HL-60/S4 treated with retinoic acid at 250 ng/mL for 4 days and 3 days (cell line): ENCODE measurements at regions not wholly inside any gene's neighbourhood (a gene's known extent, or its start where the extent isn't known, plus 50 kb on each side); places are given as distances from the start of the nearest gene placed in this dataset.
"Not testable (repeated sequence)": the region's sequence is repeated elsewhere in the genome, so short reads cannot be mapped to it uniquely, and the experiment has no call there.

Experiments
- in situ Hi-C: fragments of 300-500 bp; cut with MboI; formaldehyde crosslinking; loops from 2 replicates; pipeline ENCODE4 v1.7.0; 2022; ENCODE audit warnings: low sequenced_read_pairs

DNA sequence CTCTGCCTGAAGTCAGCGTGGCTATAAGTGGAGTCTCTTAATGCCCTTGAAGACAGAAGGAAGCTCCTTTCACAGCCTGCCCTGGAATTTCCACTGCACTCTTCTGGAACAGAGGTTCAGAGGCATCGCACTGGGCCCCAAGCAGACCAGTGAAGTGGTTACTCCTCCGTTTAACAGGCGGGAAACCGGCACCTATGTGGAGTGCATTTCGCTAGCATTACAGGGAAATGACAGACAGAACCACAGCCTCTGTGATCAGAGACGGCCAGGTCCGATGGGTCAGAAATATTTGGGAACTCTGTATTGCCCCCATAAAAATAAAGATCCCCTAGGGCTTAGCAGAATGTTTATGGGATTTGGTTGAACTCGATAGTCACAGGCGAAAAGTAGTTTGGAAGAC lies 406.9 kb upstream of the PRKCQ start:
- in situ Hi-C loops, result no loop called here

DNA sequence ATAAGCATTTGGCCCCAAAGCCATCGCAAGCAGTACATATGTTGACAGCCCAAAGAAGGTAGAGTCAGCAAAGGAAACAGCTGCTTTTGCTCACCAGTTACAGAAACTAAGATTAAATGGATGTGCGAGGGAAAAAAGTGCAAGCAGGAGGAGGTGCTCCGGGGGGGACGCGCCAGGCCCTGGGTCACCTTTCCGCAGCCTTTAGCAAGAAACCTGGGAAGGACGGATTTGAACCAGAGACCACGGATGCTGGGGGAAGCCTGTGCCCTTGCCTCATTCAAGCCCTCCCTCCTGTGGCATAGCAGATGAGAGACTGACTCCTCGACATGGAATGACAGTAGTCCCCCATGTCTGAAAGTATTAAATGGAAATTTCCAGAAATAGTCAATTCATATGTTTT lies 405.6 kb upstream of the PRKCQ start:
- in situ Hi-C loops, result no loop called here

DNA sequence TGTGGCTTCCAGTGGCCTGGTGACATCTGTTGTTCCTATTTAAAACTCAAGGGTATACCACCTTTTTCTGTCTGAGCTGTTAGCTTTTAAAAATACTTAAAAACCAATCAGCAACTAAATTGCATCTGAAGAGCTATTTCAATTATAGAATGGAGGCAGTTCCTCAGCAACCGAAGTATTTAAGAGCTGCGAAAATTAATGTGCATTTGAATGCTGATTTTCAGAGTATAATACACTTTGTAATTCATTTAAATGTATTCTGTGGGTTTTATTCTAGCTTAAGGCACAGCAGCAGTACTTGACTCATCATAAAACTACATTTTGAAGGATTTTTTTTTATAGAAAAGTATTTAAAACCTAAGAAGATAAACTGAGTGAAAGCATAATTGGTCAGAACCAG lies 404.9 kb upstream of the PRKCQ start:
- in situ Hi-C loops, result no loop called here

DNA sequence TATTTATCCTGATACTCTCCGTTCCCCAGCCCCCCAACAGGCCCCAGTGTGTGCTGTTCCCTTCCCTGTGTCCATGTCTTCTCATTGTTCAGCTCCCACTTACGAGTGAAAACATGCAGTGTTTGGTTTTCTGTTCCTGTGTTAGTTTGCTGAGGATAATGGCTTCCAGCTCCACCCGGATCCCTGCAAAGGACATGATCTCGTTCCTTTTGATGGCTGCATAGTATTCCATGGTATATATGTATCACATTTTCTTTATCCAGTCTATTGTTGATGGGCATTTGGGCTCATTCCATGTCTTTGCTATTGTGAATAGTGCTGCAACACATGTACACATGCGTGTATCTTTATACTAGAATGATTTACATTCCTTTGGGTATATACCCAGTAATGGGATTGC lies 403.9 kb upstream of the PRKCQ start:
- in situ Hi-C loops, result not testable (repeated sequence)

DNA sequence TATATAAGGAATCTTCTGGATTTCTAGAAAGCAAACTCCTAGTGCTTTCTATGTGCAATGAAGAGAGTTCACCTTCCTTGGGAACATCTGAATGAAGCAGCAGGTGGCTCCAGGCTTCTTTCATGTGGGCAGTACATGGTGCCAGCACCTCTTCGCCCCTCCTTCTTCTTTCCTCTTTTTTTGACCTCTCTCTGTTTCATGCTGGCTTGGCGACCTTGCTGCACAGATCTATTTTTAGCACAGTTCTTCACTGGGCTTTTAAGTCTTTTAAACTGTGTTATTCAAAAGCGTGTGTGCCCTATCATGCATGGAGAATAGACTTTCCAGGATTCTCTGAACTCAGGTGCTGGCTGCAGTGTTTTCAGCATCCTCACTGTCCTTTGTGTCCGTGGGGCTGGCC lies 400.3 kb upstream of the PRKCQ start:
- in situ Hi-C loops, result no loop called here

DNA sequence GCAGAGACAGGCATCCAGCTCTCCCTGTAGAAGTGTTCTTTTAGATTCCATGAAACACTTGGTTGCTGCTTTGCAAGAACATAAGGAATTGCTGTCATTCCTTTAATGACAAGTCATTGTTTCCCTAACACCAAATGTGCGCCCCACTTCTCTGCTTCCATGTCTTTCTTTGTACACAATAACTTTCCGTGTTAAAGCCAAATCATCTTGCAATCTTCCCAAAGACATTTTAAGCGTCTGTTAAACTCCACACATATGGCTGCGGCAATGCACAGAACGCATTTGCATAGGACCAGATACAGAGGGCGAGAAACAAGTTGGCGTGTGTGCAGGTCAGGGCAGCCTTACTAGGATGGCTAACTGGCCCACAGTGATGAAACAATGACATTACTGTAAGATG lies 399.3 kb upstream of the PRKCQ start:
- in situ Hi-C loops, result no loop called here

DNA sequence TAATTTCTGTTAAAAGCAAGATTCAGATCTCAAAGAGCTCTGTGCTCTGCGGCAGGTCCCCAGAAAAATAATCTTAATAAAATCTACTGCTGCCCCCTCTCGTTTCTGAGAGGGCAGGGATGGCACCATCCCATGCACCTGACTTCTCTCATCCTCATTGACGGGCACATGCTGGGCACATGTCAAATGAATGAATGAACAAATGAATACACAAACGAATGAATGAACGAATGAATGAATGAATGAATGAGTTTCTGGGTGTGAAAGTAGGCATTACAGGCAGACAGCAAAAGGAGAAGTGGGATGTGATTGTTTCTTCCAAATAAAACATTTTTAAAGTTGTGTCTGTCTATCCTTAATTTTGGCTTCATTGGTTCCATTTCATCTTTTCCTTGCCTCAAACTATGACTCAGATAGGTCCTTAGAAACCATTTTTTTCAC lies 398.1 kb upstream of the PRKCQ start:
- in situ Hi-C loops, result no loop called here

DNA sequence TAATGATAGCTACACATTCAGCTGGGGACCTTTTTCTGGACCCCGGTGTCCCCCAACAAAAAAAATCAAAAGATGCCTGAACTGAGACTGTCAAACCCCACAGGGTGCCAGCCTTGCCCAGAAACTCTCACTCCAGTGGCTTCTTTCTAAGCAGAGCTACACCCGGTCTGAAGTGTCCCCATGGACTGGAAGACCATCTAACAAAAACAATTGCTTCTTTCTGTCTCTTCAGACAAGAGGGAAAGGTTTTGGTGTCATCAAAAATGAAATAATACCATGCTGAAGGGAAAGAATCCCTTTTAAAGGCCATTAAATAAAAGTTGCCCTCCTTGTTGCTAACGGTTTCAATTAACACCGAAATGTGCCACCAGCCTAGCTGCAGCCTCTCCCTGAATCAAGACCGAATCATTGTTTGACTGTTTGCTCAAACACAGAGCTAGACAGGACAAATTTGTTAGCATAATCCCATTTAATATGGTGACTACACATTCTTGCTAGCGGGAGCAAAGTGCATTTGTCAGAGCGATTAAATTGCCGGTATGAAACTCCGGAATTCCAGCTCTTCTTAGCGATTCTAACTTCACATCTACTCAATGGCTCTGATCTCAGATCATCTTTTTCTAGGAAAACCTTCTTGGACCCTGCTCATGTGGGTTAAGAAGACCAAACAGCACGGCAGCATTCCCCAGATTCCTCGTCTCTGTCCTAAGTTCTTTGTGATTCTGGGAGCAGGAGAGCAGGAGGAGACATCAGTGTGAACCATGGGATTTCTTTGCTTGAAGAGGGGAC lies 397.5 kb upstream of the PRKCQ start:
- in situ Hi-C loops, result no loop called here

DNA sequence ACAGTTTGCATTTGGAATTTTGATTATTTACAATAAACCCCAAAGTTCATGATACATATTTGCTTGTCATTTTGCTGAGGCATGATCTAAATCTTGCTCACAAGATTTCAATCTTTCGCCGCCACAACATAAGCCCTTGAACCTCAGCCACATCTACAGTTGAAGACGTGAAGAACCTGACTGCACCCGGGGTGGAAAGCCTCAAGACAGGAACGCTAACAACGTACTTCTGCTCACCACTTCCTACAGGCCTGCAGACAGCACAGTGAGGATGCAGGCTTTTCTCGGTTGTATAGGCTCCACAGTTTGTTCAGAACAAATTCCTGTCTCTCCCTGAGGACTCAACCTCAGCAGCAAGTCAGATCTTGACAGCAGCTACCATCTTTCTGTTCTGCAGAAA lies 393.8 kb upstream of the PRKCQ start:
- in situ Hi-C loops, result no loop called here

DNA sequence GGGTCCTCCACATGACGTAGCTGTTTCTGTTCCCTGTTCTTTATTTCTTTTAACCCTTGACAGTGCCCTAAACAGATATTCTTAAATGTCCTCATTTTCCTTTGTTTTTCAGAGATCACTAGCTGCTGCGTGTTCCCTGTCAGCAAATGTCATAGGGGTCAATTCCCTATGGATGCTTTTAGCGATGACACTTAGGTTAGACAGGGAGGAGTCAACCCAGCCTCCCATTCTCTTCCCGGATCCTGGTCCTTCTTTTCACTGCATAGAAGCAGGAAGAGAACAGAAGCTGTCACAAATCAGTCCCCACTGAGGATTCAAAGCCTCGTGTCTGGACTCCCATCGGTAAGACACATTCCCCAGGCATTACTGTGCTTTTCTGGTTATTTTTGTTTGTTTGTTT lies 392.1 kb upstream of the PRKCQ start:
- in situ Hi-C loops, result no loop called here

DNA sequence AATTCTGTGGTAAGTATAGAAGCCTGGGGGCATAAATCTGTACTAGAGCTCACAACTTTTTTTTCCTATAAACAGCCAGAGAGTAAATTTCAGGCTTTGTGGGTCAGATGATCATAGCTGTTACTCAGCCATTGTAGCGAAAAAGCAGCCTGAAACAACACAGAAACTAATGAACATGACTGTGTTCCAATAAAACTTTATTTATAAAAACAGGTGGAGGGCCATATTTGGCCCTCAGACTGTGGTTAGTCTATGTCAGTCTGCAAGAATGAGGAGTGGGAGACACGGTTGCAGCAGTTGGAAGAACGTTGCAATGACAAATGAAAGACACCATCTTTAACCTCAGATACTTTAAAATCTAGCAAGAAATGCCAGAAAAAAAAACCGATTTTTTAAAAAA lies 389.6 kb upstream of the PRKCQ start:
- in situ Hi-C loops, result no loop called here

DNA sequence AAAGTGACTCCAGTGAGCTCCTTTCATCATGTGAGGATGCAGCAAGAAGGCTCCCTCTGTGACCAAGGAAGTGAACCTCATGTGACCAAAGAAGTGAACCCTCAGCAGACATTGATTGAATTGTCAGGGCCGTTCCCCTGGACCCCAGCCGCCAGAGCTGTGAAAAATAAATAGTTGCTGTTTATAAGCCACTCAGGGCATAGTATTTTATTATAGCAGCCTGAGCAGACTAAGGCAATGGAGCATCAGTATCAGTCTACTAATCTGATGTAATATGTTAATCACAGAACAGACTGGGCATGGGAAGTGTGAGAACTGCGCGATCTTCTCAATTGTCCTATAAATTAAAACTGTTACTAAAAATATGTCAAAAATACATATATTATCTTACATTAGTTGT lies 384.5 kb upstream of the PRKCQ start:
- in situ Hi-C loops, result no loop called here

DNA sequence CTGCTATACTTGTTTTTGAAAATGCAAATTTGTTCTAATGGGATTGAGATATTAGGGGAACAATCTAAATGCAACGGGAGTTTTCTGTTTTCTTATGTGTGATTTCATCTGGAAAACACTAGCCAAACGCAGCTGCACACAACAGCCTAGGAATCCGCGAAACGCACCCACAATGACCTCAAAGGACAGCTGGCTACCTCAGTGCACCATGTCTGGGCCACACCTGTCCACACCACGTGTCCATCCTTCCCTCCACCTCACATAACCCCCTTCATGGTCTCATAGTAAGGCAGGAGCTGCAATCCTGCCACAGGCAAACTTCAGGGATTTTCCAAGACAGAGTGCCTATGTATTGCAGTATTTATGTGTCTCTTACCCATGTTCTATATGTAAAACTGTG lies 382.5 kb upstream of the PRKCQ start:
- in situ Hi-C loops, result no loop called here

DNA sequence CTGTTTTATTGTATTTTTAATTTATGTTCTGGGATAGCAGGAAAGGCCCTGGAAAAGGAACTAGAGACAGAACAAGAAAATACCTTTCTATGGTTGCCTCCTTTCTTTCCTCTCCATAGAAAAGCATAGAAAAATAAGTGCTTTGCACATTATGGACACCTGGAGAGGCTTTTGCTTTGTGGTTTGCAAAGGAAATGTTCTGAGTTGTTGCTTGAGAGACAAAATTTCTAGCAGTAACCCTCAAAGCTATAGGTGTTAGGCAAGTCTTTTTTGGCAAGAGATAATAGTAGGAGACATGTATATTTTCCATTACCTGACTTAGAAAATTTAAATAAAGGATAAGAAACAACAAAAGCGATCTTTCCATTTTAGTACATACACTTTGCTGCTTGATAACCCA lies 378.6 kb upstream of the PRKCQ start:
- in situ Hi-C loops, result no loop called here

DNA sequence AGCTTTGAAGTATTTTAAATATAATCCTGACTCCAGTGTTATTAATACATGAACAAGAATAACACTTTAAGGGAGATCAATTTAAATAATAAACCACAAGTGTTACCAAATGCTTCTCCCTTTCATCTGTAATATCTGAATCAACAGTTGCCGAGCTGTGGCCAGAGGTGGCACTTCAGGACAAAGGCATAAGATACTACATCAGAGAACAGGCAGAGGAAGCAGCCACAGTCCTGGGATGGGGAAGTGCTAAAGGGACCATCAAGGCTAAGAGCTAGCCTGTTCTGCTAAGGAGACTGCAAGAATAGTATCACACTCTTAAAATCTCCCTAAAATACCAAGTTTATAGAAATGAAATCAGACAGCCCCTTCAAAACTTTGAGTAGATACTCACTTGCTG lies 378.2 kb upstream of the PRKCQ start:
- in situ Hi-C loops, result no loop called here

DNA sequence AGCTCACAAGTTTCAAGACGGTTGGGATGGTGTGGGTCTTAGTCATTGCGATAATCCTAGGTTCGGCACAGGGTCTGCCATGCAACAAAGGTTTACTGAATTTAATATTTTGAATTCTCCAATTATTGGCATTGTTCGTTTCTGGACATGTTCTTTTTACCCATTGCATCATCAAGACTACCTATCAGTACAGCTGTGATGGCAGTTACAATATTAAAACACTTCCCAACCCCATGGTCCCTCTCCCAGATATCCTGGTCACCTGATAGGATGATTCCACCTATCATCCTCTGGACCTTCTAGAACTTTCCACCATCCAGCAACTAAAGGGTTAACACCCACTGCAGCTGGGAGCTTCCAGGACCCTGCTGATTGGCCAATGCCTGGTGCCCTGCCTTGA lies 377.8 kb upstream of the PRKCQ start:
- in situ Hi-C loops, result no loop called here

DNA sequence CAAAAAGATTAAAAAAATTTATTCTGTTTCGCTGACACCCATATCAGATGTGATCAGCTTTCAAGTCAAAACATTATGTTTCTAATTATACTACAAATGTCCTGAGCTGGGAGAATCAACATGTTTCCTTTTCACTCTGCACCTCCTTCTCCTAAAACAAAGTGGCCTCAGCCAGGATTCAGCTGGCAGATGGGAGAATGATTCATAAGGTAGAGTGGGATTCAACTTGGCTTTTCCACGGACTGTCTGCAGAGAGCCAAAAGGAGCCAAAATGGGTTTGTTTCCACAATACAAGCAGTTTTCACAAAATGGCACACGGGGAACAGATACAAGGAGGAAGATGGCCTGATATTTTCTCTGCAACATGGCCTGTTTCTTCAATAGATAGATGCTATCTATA lies 376.5 kb upstream of the PRKCQ start:
- in situ Hi-C loops, result no loop called here

DNA sequence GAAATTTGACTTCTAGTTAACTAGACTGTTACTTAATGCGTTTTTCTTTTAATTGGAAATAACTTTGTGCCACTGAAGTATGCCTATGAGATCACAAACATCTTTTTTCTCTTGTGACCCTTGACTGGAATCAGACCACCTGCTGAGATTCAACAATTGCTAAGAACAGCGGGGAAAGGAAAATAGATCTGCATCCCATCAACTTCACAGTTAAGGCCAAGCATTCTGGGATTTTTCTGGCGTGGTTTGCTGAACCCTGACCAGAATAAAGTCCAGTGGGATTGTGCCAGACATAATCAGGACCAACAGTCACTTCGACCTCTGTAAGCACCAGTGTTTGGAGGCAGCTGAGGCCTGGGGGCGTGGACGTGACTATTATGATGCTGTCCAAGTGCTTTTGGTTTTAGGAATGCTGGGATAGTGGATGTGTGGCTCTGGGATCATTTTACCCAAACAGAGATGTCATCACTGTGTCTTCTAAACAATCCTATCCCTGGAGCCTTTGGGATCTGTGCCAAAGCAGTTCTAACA lies 373.3 kb upstream of the PRKCQ start:
- in situ Hi-C loops, result no loop called here

DNA sequence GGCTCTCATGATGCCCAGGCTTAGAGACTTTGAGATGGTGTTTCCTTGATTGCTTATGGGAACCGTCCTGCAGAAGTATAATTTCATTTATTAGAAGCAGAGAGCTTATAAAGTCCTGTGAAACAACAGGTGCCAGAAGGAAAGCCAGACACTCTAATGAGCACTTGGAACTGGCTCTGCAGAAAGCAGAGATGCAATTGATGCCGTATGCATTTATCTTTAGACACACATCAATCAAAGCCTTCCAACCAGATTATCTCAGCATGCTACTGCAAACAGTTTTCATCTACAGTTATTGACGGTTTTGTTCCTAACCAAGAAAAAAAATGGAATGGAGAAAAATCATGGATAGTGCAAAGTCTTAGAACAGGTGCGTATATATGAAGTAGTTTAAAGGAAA lies 371.7 kb upstream of the PRKCQ start:
- in situ Hi-C loops, result no loop called here

DNA sequence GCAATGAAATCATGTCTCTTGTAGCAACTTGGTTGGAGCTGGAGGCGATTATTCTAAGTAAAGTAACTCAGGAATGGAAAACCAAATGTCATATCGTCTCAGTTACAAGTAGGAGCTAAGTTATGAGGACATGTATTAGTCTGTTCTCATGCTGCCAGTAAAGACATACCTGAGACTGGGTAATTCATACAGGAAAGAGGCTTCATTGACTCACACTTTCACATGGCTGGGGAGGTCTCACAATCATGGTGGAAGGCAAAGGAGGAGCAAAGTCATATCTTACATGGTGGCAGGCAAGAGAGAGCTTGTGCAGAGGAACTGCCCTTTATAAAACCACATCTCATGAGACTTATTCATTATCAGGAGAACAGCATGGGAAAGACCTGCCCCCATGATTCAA lies 370.1 kb upstream of the PRKCQ start:
- in situ Hi-C loops, result no loop called here

DNA sequence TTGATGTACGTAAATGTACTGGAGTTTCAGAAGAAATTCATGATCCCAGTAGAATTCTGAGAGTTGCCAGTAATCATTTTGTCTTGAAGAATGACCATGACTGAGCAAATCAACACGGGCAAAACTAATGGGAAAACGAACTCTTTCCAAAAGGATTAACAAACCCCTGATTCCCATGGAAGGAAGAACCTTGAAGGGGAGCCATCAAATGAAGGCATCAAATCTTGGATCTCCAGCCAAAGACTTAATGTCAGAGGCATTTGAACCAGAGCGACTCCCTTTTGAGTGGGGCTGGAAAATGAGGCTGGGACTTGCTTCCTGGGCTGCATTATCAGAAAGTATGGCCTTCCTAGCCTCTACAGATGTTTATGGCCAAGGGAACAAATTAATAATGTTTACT lies 364.4 kb upstream of the PRKCQ start:
- in situ Hi-C loops, result no loop called here

DNA sequence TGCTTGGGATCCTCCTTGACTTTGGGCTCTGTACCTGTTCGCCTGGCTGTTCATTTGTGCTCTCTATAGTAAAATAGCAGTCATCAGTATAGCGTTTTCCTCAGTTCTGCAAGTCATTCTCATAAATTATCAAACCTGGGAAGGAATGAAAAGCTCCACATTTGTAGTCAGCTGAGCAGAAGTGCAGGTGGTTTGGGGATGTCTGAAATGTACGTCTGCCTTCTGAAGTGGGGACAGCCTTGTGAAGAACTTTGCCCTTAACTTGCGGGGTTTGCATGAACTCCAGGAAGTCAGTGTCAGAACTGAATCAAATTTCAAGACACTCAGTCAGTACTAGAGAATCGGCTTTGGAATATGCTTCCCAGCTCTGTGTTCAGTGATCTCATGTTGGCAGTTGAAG lies 358.3 kb upstream of the PRKCQ start:
- in situ Hi-C loops, result no loop called here

DNA sequence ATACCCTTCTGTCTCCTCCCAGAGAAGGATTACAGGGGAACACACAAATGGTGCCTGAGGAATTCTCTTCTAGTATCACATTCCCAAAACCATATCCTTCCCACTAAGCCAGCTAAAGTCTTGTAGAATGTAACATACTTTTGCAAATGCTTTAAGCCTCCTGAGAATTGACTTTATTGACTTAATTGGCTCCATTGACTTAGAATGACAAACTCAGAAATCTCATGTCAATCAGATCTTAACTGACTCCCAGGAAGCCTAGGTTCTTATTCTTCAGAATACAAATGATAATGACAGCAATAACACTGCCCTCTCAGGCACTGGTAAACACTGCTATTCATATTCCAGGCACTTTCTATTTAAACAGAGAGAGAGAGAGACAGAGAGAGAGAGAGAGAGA lies 356.9 kb upstream of the PRKCQ start:
- in situ Hi-C loops, result no loop called here
